Activated T-helper 1 cell treated with Interleukin-2 at 50 U/mL for 16 hours (primary cell): ENCODE measurements at regions not wholly inside any gene's neighbourhood (a gene's known extent, or its start where the extent isn't known, plus 50 kb on each side); places are given as distances from the start of the nearest gene placed in this dataset.

Experiments used
- DNase-seq: peaks from one replicate; pipeline ENCODE4 v3.0.0-alpha.2; 2020; ENCODE audit warnings: low read depth

DNA sequence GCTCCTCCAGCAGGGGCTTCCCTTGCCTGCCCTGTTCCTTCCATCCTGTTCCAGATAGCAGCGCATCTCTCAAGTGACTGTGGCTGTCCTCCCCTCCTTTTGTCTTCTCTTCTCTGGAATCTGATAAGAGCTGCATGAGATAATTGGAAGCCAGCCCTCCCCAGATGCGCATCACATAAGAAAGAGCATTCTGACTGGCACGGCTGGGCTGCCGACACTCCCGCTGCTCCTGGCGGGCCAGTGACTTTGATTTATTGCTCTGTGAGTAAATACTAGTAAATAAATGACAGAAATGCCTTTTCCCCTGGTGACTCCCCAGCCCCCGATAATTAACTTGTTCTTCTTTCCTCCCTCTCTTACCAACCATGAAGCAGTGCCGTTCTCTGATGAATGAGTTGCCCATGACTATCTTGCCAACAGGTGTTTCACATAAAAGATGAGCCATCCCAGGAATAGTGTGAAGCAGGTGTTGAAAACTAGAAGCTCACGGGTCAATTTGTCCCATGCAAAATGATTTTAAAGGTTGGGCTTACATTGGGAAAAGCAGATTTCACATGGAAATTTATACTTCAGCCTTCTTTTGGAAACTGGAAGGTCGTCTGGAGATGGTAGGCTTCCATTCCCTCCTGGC, 212.3 kb downstream of the ERCC6L2 start:
- no peak for DNase-seq

DNA sequence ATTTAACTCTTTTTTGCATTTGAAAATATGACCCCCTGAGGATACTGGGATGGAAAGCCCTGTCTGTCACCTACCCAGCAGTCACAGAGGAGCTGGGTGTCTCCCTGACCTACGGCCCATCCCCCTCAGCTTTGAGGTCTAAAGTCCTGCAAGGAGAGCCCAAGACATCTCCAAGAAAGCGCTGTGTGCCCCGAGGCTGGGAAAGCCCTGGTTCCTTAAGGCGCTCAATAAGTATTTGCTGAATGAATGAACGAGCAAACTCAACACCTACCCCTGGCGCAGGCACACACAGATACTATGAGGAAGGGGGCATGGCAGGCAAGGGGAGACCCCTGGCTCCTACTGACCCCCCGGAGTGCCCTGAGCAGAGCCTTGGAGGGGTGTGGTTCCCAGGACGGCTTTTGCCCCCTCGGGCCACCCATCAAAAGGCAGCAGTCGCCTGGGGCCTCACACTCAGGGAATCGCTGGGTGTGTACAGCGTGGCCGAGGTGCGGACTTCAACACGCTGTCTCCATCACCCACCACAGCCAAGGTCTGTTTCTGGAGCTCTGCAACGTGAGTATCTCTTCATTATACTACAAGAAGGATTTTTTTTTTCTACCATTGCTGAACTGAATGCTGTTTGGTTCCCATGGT, 211.6 kb downstream of the ERCC6L2 start:
- DNase-seq = no peak

DNA sequence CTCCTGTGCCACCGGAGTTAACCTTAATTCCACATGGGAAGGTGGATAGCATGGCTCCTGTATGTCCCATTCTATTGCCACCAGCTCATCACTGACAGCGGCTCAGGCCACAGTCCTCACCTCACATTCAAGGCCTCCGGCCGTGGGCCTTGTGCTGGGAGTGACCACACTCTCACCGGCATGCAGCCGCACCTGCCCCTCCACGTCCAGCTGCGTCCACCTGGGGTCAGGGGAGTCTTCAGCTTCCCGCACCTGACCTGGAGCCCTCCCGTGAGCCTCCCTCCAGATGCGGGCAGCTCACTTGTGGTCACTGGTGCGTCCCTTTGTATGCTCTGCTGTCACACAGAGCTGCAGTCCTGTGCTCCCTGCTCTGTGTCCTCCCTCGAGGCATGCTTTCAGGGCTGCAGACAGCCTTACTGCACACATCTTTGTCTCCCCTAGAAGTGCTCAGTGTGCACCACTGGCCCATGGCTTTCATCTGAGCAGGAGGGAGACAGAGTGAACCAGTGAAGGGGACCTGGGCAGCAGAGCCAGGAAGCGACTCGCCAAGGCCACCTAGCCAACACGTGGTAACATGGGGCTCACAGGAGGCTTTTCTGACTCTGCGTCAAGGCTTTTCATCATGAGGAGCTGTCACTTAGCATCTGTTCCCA, 210.1 kb downstream of the ERCC6L2 start:
- DNase-seq = no peak

DNA sequence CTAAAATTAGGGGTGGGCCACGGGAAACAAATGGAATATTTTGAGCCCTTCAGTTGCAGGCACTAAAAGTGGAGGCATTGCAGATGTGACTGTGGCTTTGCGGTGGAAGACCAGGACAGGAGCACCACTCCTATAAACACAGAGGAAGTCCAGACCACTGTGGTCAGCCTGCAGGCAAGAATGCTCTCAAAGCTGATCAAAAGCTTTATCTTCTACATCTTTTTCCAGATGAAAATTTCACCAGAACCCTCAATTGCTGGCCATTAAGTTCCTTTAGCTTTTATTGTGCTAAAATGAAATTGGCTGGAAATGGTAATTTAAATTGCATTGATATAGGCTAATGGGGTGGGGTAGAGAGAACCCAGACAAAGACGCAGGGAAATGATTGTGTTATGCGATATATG, 208.8 kb downstream of the ERCC6L2 start:
- no peak for DNase-seq

DNA sequence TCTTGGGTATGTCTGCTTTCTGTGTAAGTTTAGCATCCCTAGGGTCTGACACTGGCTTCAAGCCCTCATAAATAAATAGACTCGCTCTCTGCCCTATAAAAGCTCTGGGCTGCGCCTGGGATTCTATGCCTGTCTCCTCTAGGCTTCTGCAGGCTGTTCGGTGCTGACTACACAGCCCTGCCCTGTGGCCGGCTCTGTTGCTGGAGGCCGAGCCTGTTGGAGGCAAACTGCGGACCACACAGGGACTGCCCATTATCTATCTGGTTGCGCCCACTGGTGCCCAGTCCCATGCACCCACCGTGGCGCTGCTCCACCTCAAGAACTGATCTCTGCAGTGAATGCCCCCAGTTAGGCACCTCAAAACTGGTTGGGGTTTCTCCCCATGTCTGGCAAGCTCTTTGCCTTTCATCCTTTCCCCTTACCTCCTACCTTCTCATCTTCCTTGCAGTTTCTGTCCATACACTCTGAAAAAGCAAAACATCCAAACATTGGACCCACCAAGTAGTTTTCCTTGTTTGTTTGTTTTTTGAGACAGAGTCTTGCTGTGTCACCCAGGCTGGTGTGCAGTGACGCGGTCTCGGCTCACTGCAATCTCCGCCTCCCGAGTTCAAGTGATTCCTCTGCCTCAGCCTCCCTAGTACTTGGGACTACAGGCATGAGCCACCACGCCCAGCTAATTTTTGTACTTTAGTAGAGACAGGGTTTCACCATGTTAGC, 207.2 kb downstream of the ERCC6L2 start:
- no peak for DNase-seq

DNA sequence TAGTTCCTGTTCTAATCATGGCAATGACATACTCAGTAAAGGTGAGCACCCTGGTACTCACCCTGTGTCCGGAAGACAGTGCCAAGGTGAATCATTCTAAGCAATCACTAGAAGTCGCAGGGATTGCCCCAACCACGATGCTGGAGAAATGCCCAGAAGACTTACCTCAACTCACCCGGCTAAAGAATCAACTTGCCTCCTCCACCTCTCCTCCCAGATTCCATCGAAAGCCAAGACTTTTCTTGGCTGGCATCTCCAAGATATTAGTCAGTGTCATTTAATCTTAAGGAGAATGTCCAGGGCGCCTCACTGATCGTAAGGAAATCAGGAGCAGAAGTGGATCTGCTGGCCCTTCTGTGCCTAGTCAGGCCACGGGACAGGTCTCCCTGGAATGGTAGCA, 204.9 kb downstream of the ERCC6L2 start:
- DNase-seq = no peak

DNA sequence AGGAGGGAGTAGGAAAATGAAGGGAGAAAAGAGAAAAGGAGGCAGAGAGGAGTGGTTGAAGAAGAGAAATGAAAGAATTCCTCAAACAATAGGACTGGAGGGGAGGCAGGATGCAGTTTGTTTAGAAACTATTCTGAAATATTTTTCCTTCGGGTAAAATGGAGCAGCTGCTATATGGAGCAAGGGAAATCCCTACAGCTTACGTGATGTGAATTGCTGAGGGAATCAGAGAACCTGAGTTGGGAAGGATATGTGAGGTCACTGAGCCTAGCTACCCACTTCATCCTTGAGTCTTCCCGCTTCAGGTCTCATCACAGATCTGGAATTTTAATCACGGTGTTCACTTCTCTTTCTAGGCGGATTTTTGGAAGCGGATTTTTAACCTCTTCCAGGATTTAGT, 204.3 kb downstream of the ERCC6L2 start:
- no peak for DNase-seq

DNA sequence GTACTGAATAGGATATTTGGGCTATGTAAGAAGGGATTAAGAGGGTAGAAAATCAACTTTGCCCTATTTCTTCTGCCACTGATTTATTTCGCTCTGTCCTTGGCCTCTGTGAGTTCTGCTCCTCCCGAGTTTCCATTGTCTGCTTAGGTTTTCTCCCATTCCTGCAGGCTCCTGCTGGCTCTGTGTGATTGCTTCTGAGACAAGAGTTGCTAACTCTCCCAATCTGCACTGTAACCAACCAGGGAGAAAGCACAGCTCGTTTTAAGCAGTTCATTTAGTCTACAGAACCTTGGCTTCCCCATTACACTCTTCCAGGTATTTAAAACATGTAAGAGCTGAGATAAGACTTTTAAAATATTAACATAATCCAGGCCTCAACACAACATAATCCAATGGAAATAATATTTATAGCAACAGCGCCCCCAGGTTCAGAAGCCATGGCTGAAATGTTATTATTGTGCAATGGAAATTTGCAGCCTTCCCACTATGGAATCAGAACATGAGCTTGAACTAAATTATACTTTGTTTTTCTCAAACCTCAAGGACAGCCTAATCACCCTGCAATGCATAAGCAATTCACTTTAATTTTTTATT, 203.5 kb downstream of the ERCC6L2 start:
- DNase-seq = no peak

DNA sequence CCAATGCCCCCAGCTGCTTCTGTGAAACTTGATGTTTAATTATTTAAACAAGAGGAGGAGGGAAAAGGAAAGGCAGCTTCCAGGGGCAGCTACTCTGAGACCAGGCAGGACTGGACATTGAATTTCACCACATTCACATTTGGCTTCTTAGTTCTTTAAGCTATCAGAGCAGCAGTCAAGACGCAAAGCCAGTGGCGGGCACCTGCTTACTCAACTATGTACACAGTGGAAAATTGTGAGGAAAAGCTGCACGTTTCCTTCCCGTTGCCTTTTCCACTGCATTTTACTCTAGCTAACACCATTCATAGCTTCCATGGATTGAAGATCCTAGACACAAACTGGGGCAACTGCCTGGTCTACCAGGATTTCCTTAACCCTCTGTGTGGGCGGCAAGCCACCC, 200.3 kb downstream of the ERCC6L2 start:
- no peak for DNase-seq

DNA sequence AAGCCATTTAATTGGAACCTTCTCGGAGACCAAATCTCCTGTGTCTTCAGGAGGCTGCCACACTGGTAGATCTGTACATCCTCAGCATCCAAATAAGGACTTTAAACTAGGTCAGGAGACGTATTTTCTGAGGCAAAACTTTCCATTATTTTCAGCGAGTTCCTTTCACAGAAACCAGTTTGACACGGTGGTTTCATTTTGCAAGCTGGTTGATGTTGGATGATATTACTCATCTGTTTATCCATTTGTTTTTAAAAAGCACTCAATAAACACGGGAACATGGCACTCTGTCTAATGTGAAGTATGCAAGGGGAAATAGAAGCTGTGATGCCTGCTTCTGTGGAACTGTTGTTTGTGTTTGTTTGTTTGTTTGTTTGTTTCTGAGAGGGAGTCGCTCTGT, 199.6 kb downstream of the ERCC6L2 start:
- no peak for DNase-seq

DNA sequence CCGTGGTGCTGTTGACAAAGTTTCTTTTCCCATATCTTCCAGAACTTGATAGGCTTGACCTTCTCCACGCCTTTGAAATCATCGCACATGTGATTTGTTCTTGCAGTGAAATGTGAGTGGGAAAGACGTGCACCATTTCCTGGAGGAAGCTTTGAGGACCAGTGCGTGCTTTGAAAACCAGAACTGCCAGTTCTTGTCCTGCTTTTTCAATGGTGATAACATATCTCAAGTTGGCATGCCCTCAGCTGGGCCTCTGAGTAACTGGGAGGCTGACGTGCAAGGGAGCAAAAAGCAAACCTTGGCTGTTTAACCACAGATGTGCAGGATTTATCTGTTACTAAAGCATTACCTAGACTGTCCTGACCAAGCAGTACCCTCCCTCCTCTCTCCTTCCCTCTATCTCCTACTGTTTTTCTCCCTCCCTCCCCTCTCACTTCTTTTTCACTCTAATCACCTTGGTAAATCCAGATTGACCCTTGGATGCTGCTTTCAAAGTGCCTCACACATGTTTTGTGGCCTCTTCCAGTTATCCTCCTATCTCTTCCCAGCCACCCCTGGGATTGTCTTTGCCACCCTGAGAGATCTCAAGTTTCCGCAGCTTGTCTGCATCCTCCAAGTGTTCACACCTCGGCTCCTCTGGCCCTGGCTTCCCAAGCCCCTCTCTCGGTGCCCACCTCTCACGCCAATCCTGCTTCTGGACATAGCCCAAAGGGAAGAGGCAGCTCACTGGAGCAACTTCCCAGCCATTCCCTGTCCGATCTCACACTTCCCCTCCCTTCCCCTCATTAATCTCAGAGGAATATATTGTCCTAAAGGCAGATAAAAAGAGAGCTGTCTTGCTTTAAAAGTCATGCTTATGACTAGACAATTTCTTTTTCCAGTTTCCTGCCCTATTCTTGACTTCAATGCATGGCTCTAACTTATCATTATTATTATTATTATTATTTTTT, 198.3 kb downstream of the ERCC6L2 start:
- no peak for DNase-seq

DNA sequence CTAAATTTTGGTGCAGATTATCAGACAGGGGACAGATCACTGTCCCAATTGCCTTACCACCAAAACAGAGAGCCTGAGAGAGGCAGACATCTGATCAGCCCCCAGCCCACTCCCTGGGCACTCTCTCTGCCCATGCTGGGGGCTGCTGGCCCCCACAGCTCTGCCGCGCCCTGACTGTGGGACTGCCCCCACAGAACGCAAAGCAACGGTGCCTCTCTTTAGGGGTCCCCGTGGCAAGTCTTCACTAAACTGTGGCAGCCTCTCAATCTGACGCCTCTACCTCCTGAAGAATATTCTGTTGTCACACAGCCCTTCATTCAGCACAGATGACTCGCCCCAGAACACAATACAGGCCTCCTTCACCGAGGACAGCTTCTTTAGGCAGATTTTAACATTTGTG, 197.4 kb downstream of the ERCC6L2 start:
- DNase-seq = no peak

DNA sequence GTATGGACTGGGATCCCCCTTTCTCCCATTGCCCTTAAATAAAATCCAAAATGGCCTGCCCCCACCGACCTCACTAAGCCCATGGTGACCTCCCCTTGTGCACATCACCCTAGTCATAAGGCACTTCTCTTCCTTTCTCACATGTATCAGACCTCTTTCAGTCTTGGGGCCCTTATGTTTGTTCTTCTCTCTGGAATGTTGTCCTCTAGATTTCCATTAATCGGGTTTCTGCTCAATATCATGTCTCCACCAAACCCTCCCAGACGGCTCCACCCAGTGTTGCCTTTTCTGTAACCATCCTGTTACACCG, 196.3 kb downstream of the ERCC6L2 start:
- DNase-seq = no peak

DNA sequence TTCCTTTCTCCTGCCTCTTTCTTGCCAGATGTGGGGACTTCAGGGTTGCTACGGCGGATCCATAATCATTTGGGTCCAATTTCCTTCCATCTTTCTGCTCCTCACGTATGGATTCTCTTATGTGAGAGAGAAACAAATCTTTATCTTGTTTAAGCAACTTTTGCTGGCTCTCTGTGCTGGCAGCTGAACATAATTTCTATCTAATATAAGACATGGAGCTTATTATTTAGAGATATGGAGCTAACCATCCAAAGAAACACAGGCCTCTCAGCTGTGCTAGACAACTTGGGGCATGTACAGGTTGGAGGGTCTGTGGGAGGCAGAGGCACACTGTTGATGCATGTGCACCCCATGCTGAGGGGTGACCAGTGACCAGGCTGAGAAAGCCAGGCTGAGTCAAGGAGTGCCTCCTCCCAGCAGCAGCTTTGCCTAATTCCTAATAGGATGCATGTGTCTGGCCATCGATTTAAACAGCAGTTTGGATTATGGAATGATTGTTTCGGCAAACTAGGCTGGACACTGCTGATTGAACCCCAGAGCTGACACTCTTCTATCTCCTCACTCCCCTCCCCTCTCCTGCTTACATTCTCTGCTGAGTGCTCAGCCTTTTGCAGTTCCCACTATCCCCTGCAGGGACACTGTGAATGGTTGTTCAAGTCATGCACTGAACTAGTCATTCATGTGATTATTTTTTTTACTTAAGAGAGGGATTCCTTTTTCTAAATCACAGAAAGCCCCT, 195.8 kb downstream of the ERCC6L2 start:
- DNase-seq = no peak

DNA sequence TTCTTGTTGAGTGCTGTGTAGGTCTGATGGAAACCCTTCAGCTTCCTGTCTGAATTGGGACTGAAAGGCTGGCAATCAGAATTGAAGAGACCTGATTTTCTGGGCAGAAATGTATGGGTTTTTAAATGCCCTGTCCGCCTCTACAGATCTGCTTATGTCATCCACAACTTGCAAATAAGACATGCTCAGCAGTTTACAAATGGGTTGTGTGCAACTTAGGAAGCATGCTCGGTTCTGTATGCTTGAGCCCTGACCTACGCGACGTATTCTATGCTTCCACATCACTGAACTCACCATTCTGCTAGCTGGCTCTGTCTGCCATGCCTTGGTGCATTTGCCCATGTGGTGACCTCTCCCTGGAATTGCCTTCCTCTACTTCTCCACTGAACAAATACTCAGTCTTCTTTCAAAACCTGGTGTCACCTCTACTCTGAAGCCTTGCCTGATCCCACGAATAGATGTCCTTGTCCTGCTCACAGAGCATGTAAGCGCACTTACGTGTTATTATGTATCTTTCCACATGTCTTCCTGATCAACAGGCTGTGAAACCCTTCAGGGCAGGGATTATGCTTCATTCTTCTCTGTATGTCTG, 194.2 kb downstream of the ERCC6L2 start:
- no peak for DNase-seq

DNA sequence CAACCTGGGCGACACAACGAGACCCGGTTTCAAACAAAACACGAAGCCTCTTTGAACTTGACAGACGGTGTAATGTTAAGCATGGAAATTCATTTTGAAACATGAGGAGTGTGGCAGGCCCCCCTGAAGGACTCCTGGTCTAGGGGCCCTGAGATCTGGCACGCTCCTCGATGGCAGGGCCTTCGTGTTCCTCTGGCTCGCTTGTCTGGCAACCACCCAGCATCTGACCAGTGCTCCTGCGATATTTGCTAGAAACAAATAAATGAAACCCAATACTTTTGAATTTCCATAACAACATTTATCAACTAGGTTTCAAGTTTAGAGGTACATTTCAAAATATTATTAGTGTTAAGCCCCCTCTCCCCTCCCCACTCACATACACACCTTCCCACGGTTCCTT, 193.0 kb downstream of the ERCC6L2 start:
- no peak for DNase-seq

DNA sequence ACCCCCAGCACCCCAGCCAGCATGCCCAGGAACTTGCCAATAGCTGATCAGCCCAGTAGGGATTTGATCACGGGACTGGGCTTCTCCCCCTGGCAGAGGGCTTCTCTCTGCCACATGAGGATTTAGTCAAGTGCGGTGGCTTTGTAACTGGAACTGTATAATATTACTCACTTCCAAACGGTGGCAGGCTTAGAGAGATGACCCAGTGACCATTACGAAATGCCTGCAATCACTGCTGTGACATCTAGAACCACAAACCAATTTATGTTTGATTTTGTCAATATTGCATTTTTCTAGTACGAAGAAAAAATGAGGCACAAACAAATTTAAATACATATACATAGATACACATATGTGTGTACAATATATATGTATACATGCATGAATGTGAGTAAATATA, 192.1 kb downstream of the ERCC6L2 start:
- DNase-seq = no peak

DNA sequence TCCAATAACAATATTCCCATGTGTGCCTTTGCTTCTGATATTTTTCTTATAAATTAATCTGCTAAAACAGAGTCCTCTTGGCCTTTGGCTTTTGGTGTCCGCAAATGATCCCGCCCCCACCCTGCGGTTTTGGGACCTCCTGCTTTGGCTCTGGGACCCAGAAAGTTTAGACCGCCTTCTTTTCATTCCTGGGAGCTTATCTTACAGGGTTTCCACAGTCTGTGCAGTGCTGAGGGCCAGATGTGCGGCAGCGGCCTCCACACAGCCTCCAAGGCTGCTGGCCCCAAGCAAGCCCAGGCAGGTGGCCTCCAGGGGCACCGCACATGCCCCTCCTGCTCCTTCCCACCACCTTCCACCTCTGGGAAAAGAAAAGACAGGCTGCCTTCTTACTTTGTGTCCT, 191.5 kb downstream of the ERCC6L2 start:
- no peak for DNase-seq

DNA sequence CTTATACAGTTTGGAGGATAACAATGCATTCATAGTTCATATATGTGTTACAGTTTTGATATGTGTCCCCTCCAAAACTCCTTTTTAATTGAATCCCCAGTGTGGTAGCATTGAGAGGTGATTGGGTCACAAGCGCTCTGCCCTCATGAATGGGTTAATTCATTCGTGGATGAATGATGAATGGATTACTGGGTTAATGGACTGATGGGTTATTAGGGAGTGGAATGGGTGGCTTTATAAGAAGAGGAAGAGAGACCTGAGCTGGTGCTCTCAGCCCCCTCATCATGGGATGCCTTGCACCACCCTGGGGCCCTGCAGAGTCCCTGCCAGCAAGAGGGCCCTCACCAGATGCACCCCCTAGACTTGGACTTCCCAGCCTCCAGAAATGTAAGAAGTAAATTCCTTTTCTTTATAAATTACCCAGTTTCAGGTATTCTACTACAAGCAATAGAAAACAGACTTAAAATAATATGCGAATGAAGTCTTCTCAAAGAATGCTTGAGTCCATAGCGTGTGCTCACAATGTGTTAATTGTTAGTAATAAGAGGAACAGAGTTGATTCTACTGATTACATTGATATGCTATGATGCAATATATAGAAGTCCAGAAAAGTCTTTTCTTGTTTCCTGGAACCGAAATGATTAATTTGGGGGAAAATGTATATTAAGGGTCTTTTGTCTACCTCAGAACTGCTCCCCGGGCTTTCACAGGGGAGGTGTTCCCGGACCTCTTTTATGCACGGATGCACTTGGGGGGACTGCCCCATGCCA, 190.2 kb downstream of the ERCC6L2 start:
- no peak for DNase-seq
